ENCODE measurements at regions not wholly inside any gene's neighbourhood (a gene's known extent, or its start where the extent isn't known, plus 50 kb on each side); places are given as distances from the start of the nearest gene placed in this dataset.

GRCh38 chr5:130278136-130278535 lies 373.9 kb downstream of the CHSY3 start:
- ATAC-seq (no peak), FAIRE-seq (no peak), DNase-seq (peak in 1 of 6 donors; percentile 32)
- Histone ChIP-seq H3K4me1 (peaks cover 0 to 9% (median 6%) of the 10 kb centered on the region in 3 donors), H3K4me3 (no peak overlapping the region), H3K36me3 (no peaks in the 10 kb centered on the region), H3K9me3 (no peaks in the 10 kb centered on the region), H3K27me3 (no peaks in the 10 kb centered on the region), H3K27ac (no peak overlapping the region)
- WGBS, 2 donors = 89 to 90% methylated on average over 8 of the region's 8 CpGs
- intact Hi-C loops (cut with DNase I) = no loop called here
- TF ChIP-seq, protein P1, sequence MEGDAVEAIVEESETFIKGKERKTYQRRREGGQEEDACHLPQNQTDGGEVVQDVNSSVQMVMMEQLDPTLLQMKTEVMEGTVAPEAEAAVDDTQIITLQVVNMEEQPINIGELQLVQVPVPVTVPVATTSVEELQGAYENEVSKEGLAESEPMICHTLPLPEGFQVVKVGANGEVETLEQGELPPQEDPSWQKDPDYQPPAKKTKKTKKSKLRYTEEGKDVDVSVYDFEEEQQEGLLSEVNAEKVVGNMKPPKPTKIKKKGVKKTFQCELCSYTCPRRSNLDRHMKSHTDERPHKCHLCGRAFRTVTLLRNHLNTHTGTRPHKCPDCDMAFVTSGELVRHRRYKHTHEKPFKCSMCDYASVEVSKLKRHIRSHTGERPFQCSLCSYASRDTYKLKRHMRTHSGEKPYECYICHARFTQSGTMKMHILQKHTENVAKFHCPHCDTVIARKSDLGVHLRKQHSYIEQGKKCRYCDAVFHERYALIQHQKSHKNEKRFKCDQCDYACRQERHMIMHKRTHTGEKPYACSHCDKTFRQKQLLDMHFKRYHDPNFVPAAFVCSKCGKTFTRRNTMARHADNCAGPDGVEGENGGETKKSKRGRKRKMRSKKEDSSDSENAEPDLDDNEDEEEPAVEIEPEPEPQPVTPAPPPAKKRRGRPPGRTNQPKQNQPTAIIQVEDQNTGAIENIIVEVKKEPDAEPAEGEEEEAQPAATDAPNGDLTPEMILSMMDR (IDR thresholded peaks at IDR 0.05) = no peak

DNA sequence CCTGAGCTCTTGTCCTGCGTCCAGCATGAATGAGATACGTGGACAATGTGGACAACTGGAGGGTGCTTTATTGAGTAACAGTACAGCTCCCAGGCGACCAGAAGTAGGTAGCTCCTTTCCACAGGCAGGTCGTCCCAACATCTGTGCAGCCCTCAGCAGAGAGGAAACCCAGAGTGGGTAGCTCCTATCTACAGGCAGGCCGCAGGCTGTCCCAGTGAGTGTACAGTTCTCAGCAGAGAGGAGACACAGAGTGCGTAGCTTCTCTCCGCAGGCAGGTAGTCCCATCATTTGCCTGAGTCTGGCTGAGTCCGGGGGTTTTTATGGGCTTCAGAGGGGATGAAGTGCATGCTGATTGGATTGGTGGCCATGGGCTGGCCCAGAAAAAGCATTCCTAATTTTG lies 373.3 kb downstream of the CHSY3 start:
- intact Hi-C loops (cut with DNase I) = no loop called here
- TF ChIP-seq, protein P1 (IDR thresholded peaks at IDR 0.05) = no peak
- no peaks in the 10 kb centered on the region for H3K27me3 ChIP-seq
- peaks cover 0 to 9% (median 6%) of the 10 kb centered on the region in 3 donors for H3K4me1 ChIP-seq
- H3K36me3 ChIP-seq = no peaks in the 10 kb centered on the region
- FAIRE-seq (no peak), DNase-seq (peak in 1 of 6 donors; percentile 14), ATAC-seq (no peak)
- H3K27ac ChIP-seq = no peak overlapping the region
- WGBS, 2 donors = 93 to 95% methylated on average over 8 of the region's 8 CpGs
- no peak overlapping the region for H3K4me3 ChIP-seq
- no peaks in the 10 kb centered on the region for H3K9me3 ChIP-seq

DNA sequence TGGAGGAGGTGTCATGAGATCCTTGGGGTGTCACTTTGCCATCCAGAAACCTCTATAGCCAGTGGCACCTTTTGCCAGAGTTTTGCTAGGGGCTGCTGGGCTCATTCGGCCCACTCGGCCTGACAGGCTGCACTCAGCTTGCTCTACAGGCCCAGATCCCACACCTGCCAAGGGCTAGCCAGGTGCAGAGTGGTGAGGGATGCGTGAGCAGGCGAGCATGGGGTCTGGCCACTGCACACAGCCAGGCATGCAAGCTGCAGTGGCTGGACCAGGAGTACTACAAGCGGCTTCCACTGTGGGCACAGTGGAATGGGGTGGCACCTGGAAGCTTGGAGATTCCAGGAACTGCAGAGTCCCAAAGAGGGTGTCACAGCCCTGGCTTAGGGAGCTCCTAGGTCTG lies 372.7 kb downstream of the CHSY3 start:
- H3K4me1 ChIP-seq = peaks cover 0 to 9% (median 6%) of the 10 kb centered on the region in 3 donors
- H3K27ac ChIP-seq = no peak overlapping the region
- no peaks in the 10 kb centered on the region for H3K27me3 ChIP-seq
- ATAC-seq (no peak), DNase-seq (peak in 3 of 6 donors; percentile 5 to 50 (median 16)), FAIRE-seq (no peak)
- intact Hi-C loops (cut with DNase I) = no loop called here
- no peaks in the 10 kb centered on the region for H3K9me3 ChIP-seq
- no peaks in the 10 kb centered on the region for H3K36me3 ChIP-seq
- 89% methylated on average over 5 of the region's 5 CpGs for WGBS, 2 donors
- no peak overlapping the region for H3K4me3 ChIP-seq
- TF ChIP-seq, protein P1 (IDR thresholded peaks at IDR 0.05) = no peak

- 83 to 90% methylated on average over 2 of the region's 2 CpGs for WGBS, 2 donors
- H3K4me3 ChIP-seq = no peak overlapping the region
- DNase-seq (no peak), FAIRE-seq (no peak), ATAC-seq (no peak)
- H3K36me3 ChIP-seq = no peaks in the 10 kb centered on the region
- intact Hi-C loops (cut with DNase I) = no loop called here
- H3K9me3 ChIP-seq = no peaks in the 10 kb centered on the region
- H3K27me3 ChIP-seq = no peaks in the 10 kb centered on the region
- TF ChIP-seq, protein P1 (IDR thresholded peaks at IDR 0.05) = no peak
- H3K4me1 ChIP-seq = no peaks in the 10 kb centered on the region
- no peak overlapping the region for H3K27ac ChIP-seq
Measured at GRCh38 chr5:130272837-130273236, 368.6 kb downstream of the CHSY3 start.

DNA sequence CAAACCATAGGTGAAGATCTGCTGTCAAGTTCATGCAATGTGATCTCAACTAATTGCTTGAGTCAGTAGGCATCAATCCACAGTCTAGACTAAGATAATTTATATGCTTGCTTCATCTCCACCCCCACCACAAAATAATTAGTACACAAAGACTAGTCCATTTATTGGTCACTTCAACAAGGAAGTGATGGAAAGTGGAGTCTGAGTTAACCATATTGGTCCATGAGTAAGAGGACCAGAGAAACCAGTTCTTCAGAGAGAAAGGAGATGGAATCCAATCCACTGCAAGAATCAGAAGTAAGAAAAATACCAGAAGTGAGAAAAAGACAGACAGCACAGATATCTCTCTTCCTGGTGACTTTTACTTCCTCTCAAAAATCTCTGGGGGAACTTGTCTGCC lies 366.5 kb downstream of the CHSY3 start:
- intact Hi-C loops (cut with DNase I) = no loop called here
- TF ChIP-seq, protein P1 (IDR thresholded peaks at IDR 0.05) = no peak
- Histone ChIP-seq H3K27ac (no peak overlapping the region), H3K9me3 (no peaks in the 10 kb centered on the region), H3K4me1 (no peaks in the 10 kb centered on the region), H3K27me3 (no peaks in the 10 kb centered on the region), H3K36me3 (no peaks in the 10 kb centered on the region), H3K4me3 (no peak overlapping the region)
- FAIRE-seq (no peak), DNase-seq (no peak), ATAC-seq (no peak)

Data from pancreas (tissue), 10 donors.